ENCODE measurements at regions not wholly inside any gene's neighbourhood (a gene's known extent, or its start where the extent isn't known, plus 50 kb on each side); places are given as distances from the start of the nearest gene placed in this dataset.

DNA sequence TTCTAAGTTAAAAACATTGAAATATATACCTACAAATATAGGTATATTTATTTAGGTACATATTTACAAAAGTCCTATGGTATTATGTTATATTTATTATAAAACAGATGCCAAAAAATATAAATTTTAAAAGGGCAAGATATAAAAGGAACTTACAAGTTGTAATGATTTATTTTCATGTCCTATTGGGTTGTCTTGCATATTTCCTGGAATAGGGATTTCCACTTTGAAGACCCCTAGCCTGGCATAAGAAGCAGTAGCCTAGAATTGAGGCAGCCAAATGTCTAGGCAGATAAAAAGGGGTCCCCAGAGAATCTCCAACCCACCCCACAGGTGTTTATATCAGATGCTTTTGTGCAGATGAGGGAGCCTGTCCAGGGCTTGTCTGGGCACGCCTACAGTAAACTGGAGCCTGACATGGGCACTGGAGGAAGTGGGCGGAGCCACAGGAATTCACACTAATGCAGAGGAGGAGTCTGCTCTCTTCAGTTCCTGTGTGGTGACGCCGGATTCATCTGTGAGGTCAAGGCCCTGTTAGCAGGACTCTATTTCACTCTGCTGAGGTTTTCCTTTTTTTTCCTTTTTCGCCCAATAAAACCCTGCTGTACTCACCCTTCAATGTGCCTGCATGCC is 1088.9 kb upstream of the PIK3C3 start:
- no peak overlapping the region for H3K27ac ChIP-seq (ENCODE audit: low read length)
- H3K27me3 ChIP-seq (ENCODE audit: low read length): no peaks in the 10 kb centered on the region
- H4K20me1 ChIP-seq (ENCODE audit: low read length): no peaks in the 10 kb centered on the region
- H3K79me2 ChIP-seq (ENCODE audit: low read length): no peaks in the 10 kb centered on the region
- no TSS peak for BruUV-seq (replicated peaks)
- TF ChIP-seq EZH2 (IDR thresholded peaks at IDR 0.05; ENCODE audit: low read length, unreplicated experiment) (no peak), EZH2phosphoT487 (IDR thresholded peaks at IDR 0.05; ENCODE audit: borderline replicate concordance, low read length) (no peak), CTCF (conservative IDR thresholded peaks at IDR 0.05; ENCODE audit: low read depth, low read length) (no peak)
- H3K4me3 ChIP-seq (ENCODE audit: low read length): no peak overlapping the region
- no peaks in the 10 kb centered on the region for H3K9me3 ChIP-seq (ENCODE audit: low read length)
- no peaks in the 10 kb centered on the region for H3K9me2 ChIP-seq (replicated peaks; ENCODE audit: low read length)
- no peaks in the 10 kb centered on the region for H3K36me3 ChIP-seq (ENCODE audit: low read depth, low read length)
- DNase-seq (no peak), ATAC-seq (no peak)
- no peaks in the 10 kb centered on the region for H3F3A ChIP-seq (ENCODE audit: low read length, unreplicated experiment)
- intact Hi-C loops (cut with micrococcal nuclease): loop anchor here (10.0 kb wide), 1 partner anchor 509 kb away; no protein-coding TSS in a partner anchor
- ChIA-PET CTCF (no interaction called here), POLR2A (ENCODE audit: unreplicated experiment) (no interaction called here)
- no peak overlapping the region for H3K9ac ChIP-seq (ENCODE audit: low read length)
- no peak overlapping the region for H2AFZ ChIP-seq (ENCODE audit: low read length)
- peaks cover 18% of the 10 kb centered on the region for H3K4me1 ChIP-seq (ENCODE audit: insufficient read depth, low read length)
- no peak overlapping the region for H3K4me2 ChIP-seq (ENCODE audit: low read length)

DNA sequence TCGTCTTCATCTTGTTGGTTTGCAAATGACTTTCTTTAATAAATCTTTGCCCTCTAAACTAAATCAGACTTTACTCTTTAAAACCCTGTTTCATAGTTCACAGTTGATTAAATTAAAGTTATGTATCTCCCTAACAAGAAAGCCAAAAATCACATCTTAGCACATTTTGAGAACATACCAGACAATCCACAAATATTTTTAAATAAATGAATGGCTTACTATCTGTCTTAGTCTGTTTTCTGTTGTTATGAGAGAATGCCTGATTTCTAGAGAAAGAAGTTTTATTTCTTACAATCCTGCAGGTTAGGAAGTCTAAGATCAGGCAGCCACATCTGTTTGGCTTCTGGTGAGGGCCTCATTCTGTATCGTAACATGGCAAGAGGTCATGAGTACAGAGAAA is 1090.2 kb upstream of the PIK3C3 start:
- no peaks in the 10 kb centered on the region for H3K9me3 ChIP-seq (ENCODE audit: low read length)
- H3F3A ChIP-seq (ENCODE audit: low read length, unreplicated experiment): no peaks in the 10 kb centered on the region
- ChIA-PET POLR2A (ENCODE audit: unreplicated experiment) (no interaction called here), CTCF (no interaction called here)
- H2AFZ ChIP-seq (ENCODE audit: low read length): no peak overlapping the region
- no peaks in the 10 kb centered on the region for H3K36me3 ChIP-seq (ENCODE audit: low read depth, low read length)
- H3K27ac ChIP-seq (ENCODE audit: low read length): no peak overlapping the region
- no peaks in the 10 kb centered on the region for H4K20me1 ChIP-seq (ENCODE audit: low read length)
- H3K4me2 ChIP-seq (ENCODE audit: low read length): no peak overlapping the region
- H3K4me3 ChIP-seq (ENCODE audit: low read length): no peak overlapping the region
- H3K27me3 ChIP-seq (ENCODE audit: low read length): no peaks in the 10 kb centered on the region
- TF ChIP-seq EZH2 (IDR thresholded peaks at IDR 0.05; ENCODE audit: low read length, unreplicated experiment): no peak
- TF ChIP-seq CTCF (conservative IDR thresholded peaks at IDR 0.05; ENCODE audit: low read depth, low read length): no peak
- no peak for TF ChIP-seq EZH2phosphoT487 (IDR thresholded peaks at IDR 0.05; ENCODE audit: borderline replicate concordance, low read length)
- ATAC-seq (no peak), DNase-seq (no peak)
- H3K79me2 ChIP-seq (ENCODE audit: low read length): no peaks in the 10 kb centered on the region
- intact Hi-C loops (cut with micrococcal nuclease): loop anchor here (10.0 kb wide), 1 partner anchor 510 kb away; no protein-coding TSS in a partner anchor
- no peaks in the 10 kb centered on the region for H3K9me2 ChIP-seq (replicated peaks; ENCODE audit: low read length)
- peaks cover 18% of the 10 kb centered on the region for H3K4me1 ChIP-seq (ENCODE audit: insufficient read depth, low read length)
- BruUV-seq (replicated peaks): no TSS peak
- no peak overlapping the region for H3K9ac ChIP-seq (ENCODE audit: low read length)

DNA sequence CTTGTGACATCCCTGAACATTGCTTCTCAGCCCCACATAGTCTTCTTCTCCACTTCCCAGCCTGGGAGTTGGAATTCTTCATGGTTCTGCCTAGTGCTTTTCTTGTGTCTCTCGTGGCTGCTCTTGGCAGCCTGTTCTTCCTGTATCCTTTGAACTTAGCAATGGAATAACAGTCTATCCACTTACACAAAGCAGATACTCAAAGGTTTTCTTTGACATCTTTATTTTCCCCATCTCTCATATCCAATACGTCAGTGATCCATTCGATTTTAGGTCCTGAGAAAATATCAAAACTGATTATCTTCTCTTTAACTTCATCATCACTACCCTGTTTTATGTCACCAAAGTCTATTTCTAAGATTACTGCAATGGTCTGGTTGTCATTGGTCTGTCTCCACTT is 1091.2 kb upstream of the PIK3C3 start:
- Histone ChIP-seq H4K20me1 (ENCODE audit: low read length) (no peaks in the 10 kb centered on the region), H3K4me1 (ENCODE audit: insufficient read depth, low read length) (peaks cover 14% of the 10 kb centered on the region), H3K27ac (ENCODE audit: low read length) (no peak overlapping the region), H3K36me3 (ENCODE audit: low read depth, low read length) (no peaks in the 10 kb centered on the region), H3K9me3 (ENCODE audit: low read length) (no peaks in the 10 kb centered on the region), H3K4me2 (ENCODE audit: low read length) (no peak overlapping the region), H3K4me3 (ENCODE audit: low read length) (no peak overlapping the region), H3K27me3 (ENCODE audit: low read length) (no peaks in the 10 kb centered on the region), H3F3A (ENCODE audit: low read length, unreplicated experiment) (no peaks in the 10 kb centered on the region), H3K9ac (ENCODE audit: low read length) (no peak overlapping the region), H2AFZ (ENCODE audit: low read length) (no peak overlapping the region), H3K79me2 (ENCODE audit: low read length) (no peaks in the 10 kb centered on the region), H3K9me2 (replicated peaks; ENCODE audit: low read length) (no peaks in the 10 kb centered on the region)
- TF ChIP-seq EZH2 (IDR thresholded peaks at IDR 0.05; ENCODE audit: low read length, unreplicated experiment): no peak
- no peak for TF ChIP-seq EZH2phosphoT487 (IDR thresholded peaks at IDR 0.05; ENCODE audit: borderline replicate concordance, low read length)
- TF ChIP-seq CTCF (conservative IDR thresholded peaks at IDR 0.05; ENCODE audit: low read depth, low read length): no peak
- intact Hi-C loops (cut with micrococcal nuclease): loop anchor here (10.0 kb wide), 1 partner anchor 511 kb away; no protein-coding TSS in a partner anchor
- no TSS peak for BruUV-seq (replicated peaks)
- no peak for ATAC-seq
- ChIA-PET POLR2A (ENCODE audit: unreplicated experiment) (no interaction called here), CTCF (no interaction called here)
- no peak for DNase-seq
